ENCODE measurements at regions not wholly inside any gene's neighbourhood (a gene's known extent, or its start where the extent isn't known, plus 50 kb on each side); places are given as distances from the start of the nearest gene placed in this dataset.
A peak's percentile ranks its signal among the peaks of the same experiment; 100 is the strongest.

DNA sequence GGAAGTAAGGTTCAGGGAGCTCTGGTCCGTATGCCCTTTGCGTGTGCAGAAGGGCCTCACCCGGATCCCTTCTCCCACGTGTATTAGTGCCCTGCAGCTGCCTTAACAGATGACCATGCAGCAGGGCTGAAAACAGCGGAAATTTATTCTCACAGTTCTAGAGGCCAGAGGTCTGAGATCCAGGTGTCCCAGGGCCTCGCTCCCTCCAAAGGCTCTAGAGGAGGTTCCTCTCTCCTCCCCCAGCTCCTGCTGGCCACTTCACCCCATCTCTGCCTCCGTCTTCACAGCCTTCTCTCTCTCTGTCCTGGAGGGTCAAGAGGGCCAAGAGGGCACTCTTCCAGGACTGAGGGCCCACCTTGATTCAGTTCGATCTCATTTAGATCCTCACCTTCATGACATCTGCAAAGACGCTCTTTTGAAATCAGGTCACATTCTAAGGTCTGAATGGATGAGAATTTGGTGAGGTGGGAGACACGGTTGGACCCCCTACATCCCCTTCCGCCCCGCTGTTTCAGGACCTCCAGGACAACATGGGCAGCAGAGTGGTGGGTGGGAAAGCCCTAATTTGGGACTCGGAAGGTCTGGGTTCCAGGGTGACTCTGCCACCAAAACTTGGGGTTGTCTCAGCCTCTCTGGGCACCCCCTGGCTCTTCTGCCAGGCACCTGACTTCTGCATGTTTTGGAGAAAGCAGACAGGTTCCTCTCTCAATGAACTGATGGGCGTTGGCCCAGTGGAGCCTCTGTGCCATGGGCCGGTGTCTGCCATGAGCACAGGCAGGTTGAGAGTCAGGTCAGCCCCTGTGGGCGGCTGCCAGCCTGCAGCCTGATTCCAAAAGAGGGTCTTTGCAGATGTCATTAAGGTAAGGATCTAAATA, 361.2 kb downstream of the SEC14L1 start:
- Mint-ChIP-seq H3K4me1 (ENCODE audit: unreplicated experiment) (no peaks in the 10 kb centered on the region), H3K9me3 (ENCODE audit: unreplicated experiment) (no peaks in the 10 kb centered on the region), H3K27me3 (ENCODE audit: unreplicated experiment) (no peaks in the 10 kb centered on the region), H3K27ac (ENCODE audit: unreplicated experiment) (peak overlapping the region; percentile 3), H3K4me3 (ENCODE audit: unreplicated experiment) (no peak overlapping the region), H3K36me3 (ENCODE audit: unreplicated experiment) (peaks cover 23% of the 10 kb centered on the region)
- no peak for DNase-seq (ENCODE audit: extremely low spot score, unreplicated experiment)
- TF ChIP-seq, protein P1, sequence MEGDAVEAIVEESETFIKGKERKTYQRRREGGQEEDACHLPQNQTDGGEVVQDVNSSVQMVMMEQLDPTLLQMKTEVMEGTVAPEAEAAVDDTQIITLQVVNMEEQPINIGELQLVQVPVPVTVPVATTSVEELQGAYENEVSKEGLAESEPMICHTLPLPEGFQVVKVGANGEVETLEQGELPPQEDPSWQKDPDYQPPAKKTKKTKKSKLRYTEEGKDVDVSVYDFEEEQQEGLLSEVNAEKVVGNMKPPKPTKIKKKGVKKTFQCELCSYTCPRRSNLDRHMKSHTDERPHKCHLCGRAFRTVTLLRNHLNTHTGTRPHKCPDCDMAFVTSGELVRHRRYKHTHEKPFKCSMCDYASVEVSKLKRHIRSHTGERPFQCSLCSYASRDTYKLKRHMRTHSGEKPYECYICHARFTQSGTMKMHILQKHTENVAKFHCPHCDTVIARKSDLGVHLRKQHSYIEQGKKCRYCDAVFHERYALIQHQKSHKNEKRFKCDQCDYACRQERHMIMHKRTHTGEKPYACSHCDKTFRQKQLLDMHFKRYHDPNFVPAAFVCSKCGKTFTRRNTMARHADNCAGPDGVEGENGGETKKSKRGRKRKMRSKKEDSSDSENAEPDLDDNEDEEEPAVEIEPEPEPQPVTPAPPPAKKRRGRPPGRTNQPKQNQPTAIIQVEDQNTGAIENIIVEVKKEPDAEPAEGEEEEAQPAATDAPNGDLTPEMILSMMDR (IDR thresholded peaks at IDR 0.05): no peak

DNA sequence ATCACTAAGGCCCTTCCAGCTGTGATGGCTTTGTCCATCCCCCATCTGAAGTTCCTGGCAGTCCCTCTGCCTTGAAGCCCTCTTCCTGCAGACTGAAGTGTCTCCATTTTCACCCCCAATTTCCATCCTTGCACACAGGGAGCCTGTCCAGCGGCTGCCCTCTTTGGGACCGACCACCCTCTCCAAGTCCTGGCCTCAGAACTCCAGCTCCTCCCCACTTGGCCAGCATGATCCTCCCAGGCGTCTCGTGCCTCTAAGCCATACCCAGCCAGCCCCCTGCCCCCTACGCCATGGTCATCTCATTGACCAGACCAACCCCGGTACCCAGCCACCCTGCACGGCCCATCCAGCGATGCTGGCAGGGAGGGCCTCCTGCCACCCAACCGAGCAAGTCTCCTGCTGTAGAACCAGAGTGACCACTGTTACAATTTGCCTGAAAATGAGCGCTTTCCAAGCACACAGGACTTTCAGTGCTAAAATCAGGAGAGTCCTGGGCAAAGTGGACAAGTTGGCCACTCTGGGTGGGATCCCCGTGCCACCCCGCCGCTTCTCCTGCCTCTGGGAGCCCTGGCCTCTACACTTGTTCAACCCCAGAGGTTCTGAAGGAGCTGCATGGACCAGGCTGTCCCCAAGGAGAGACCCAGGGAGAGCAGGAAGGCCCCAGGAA, 362.0 kb downstream of the SEC14L1 start:
- Mint-ChIP-seq H3K4me3 (ENCODE audit: unreplicated experiment) (no peak overlapping the region), H3K9me3 (ENCODE audit: unreplicated experiment) (no peaks in the 10 kb centered on the region), H3K36me3 (ENCODE audit: unreplicated experiment) (peaks cover 23% of the 10 kb centered on the region), H3K27ac (ENCODE audit: unreplicated experiment) (peak overlapping the region; percentile 41), H3K4me1 (ENCODE audit: unreplicated experiment) (no peaks in the 10 kb centered on the region), H3K27me3 (ENCODE audit: unreplicated experiment) (no peaks in the 10 kb centered on the region)
- DNase-seq (ENCODE audit: extremely low spot score, unreplicated experiment): no peak
- TF ChIP-seq, protein P1 (IDR thresholded peaks at IDR 0.05): no peak

DNA sequence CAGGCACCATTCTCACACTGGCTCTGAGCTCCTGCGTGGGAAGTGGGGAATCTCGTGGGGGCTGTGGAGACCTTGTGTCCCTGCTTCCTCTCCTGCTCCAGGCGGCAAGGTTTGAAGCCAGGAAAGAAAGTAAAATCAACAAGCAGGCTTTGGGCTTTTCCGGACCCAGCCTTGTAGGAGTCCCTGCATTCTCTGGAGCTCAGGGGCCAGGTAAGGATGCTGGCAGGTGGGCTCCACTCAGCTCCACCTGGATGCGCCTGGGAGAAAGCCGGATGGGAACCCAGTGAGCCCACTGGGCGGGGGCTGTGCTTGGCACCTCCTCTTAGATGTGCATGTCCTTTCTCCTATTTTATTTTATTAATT, 362.5 kb downstream of the SEC14L1 start:
- H3K27me3 Mint-ChIP-seq (ENCODE audit: unreplicated experiment): no peaks in the 10 kb centered on the region
- no peaks in the 10 kb centered on the region for H3K4me1 Mint-ChIP-seq (ENCODE audit: unreplicated experiment)
- TF ChIP-seq, protein P1 (IDR thresholded peaks at IDR 0.05): no peak
- H3K36me3 Mint-ChIP-seq (ENCODE audit: unreplicated experiment): peaks cover 23% of the 10 kb centered on the region
- no peak overlapping the region for H3K4me3 Mint-ChIP-seq (ENCODE audit: unreplicated experiment)
- no peak overlapping the region for H3K27ac Mint-ChIP-seq (ENCODE audit: unreplicated experiment)
- H3K9me3 Mint-ChIP-seq (ENCODE audit: unreplicated experiment): no peaks in the 10 kb centered on the region
- no peak for DNase-seq (ENCODE audit: extremely low spot score, unreplicated experiment)

DNA sequence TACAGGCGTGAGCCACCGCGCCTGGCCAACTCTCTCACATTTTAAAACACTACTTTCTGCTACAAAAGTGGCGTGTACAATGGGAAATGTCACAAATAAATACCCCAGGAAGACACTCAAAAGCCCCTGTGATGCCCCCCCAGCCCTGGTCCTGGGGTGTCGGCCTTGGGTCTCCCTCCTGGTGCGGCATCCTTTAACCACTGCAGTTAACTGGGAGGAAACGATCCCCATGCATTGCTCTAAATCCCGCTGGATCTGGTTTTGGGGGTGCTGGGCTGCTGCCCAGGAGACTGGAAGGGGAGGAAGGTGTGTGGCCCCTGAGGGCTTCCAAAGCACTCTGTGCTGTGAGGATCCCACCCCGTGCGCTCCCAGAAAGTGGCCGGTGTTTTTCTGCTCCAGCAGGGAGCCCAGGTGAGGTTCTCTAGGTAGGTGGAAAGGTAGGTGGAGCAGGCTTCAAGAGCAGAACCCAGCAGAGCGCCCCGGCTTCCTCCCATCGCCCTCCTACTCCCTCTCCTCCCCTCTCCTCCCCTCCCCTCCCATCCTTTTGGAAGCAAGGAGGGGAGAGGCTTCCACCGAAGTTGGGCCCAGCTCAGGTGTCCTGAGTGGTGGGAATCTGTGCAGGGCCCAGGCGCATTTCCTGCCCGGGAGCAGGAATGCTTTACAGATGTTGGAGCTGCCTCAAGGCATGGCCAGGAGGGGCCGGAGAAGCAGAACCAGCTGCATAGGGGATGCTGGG, 363.3 kb downstream of the SEC14L1 start:
- H3K9me3 Mint-ChIP-seq (ENCODE audit: unreplicated experiment): no peaks in the 10 kb centered on the region
- no peak for DNase-seq (ENCODE audit: extremely low spot score, unreplicated experiment)
- H3K27me3 Mint-ChIP-seq (ENCODE audit: unreplicated experiment): no peaks in the 10 kb centered on the region
- no peak overlapping the region for H3K4me3 Mint-ChIP-seq (ENCODE audit: unreplicated experiment)
- TF ChIP-seq, protein P1 (IDR thresholded peaks at IDR 0.05): no peak
- no peaks in the 10 kb centered on the region for H3K4me1 Mint-ChIP-seq (ENCODE audit: unreplicated experiment)
- no peak overlapping the region for H3K27ac Mint-ChIP-seq (ENCODE audit: unreplicated experiment)
- H3K36me3 Mint-ChIP-seq (ENCODE audit: unreplicated experiment): peaks cover 23% of the 10 kb centered on the region

Measured in osteocyte (in vitro differentiated cells).